Fibroblast of skin of right biceps (primary cell): ENCODE measurements at regions not wholly inside any gene's neighbourhood (a gene's known extent, or its start where the extent isn't known, plus 50 kb on each side); places are given as distances from the start of the nearest gene placed in this dataset.
"Not testable (repeated sequence)": the region's sequence is repeated elsewhere in the genome, so short reads cannot be mapped to it uniquely, and the experiment has no call there.

ENCODE experiments used
- DNase-seq: peaks from one replicate; pipeline ENCODE4 v3.0.0-alpha.2; 2013

- no peak for DNase-seq
These were observed 106.0 kb downstream of the BRMS1L start for GRCh38 chr14:35932136-35932535.

GRCh38 chr14:35931346-35931745, 105.2 kb downstream of the BRMS1L start:
- DNase-seq: no peak

- DNase-seq: no peak
These were observed 103.0 kb downstream of the BRMS1L start for GRCh38 chr14:35929186-35929585.

GRCh38 chr14:35927727-35928126, 101.6 kb downstream of the BRMS1L start:
- peak; percentile 5 for DNase-seq

- DNase-seq: no peak
These were observed 99.2 kb downstream of the BRMS1L start for GRCh38 chr14:35925319-35925718.

GRCh38 chr14:35922590-35922989, 96.5 kb downstream of the BRMS1L start:
- not testable (repeated sequence) for DNase-seq

GRCh38 chr14:35921745-35922144, 95.6 kb downstream of the BRMS1L start:
- no peak for DNase-seq
